Uterus (tissue), 2 donors: ENCODE measurements at regions not wholly inside any gene's neighbourhood (a gene's known extent, or its start where the extent isn't known, plus 50 kb on each side); places are given as distances from the start of the nearest gene placed in this dataset.

Experiments
- CTCF ChIP-seq, 4 experiments: fragments of 200-600 bp in 2 of 4; fragments of 450-650 bp in 2 of 4; sonication (generic) in 2 of 4; IDR thresholded peaks; one replicate each; pipeline ENCODE4 v1.5.1; 2016 to 2019; ENCODE audit warnings: antibody characterized with exemption in 4 of 4, mild to moderate bottlenecking in 2 of 4, moderate library complexity in 1 of 4
- POLR2A ChIP-seq, 2 donors: fragments of 450-650 bp; IDR thresholded peaks; one replicate each; pipeline ENCODE4 v1.6.1; 2016; ENCODE audit warnings: antibody characterized with exemption in 2 of 2, mild to moderate bottlenecking in 1 of 2, moderate library complexity in 1 of 2

GRCh38 chr1:178606839-178607238 lies 93.9 kb downstream of the TEX35 start:
- TF ChIP-seq CTCF (IDR thresholded peaks at IDR 0.05) (no peak), POLR2A (IDR thresholded peaks at IDR 0.05) (no peak)
